Ishikawa (cell line): ENCODE measurements at regions not wholly inside any gene's neighbourhood (a gene's known extent, or its start where the extent isn't known, plus 50 kb on each side); places are given as distances from the start of the nearest gene placed in this dataset.

Experiments used
- CREB1 ChIP-seq: IDR thresholded peaks from 2 replicates; pipeline ENCODE4 v1.6.1; 2012; ENCODE audit warnings: low read depth
- EP300 ChIP-seq: IDR thresholded peaks from 2 replicates; pipeline ENCODE4 v1.6.1; 2012; ENCODE audit warnings: borderline replicate concordance
- NFIC ChIP-seq: IDR thresholded peaks from 2 replicates; pipeline ENCODE4 v1.6.1; 2012
- REST ChIP-seq: IDR thresholded peaks from 2 replicates; pipeline ENCODE4 v1.6.1; 2012; ENCODE audit warnings: low read depth, mild to moderate bottlenecking
- TAF1 ChIP-seq: IDR thresholded peaks from 2 replicates; pipeline ENCODE4 v1.6.1; 2012; ENCODE audit warnings: low read depth, mild to moderate bottlenecking
- USF1 ChIP-seq: IDR thresholded peaks from 2 replicates; pipeline ENCODE4 v1.6.1; 2012
- ZBTB7A ChIP-seq: IDR thresholded peaks from 2 replicates; pipeline ENCODE4 v1.6.1; 2012; ENCODE audit warnings: low read depth

GRCh38 chr2:239824046-239824694 is 201.0 kb downstream of the NDUFA10 start:
- TF ChIP-seq NFIC (no peak), REST (no peak), TAF1 (no peak), CREB1 (no peak), ZBTB7A (no peak), USF1 (no peak), EP300 (no peak)
